GM19043 (cell line): ENCODE measurements at regions not wholly inside any gene's neighbourhood (a gene's known extent, or its start where the extent isn't known, plus 50 kb on each side); places are given as distances from the start of the nearest gene placed in this dataset.
A peak's percentile ranks its signal among the peaks of the same experiment; 100 is the strongest.

Source experiments
- ATAC-seq: cut with Tn5 transposase; IDR thresholded peaks from one replicate; pipeline ENCODE4 v1.9.1; 2021; ENCODE audit warnings: low read depth; ENCODE audit not compliant: unreplicated experiment

GRCh38 chr18:32545631-32546030 is 74.9 kb upstream of the GAREM1 start:
- no peak for ATAC-seq

- no peak for ATAC-seq
These were observed 73.4 kb upstream of the GAREM1 start for GRCh38 chr18:32544088-32544487.

GRCh38 chr18:32542221-32542798 is 71.6 kb upstream of the GAREM1 start:
- no peak for ATAC-seq

DNA sequence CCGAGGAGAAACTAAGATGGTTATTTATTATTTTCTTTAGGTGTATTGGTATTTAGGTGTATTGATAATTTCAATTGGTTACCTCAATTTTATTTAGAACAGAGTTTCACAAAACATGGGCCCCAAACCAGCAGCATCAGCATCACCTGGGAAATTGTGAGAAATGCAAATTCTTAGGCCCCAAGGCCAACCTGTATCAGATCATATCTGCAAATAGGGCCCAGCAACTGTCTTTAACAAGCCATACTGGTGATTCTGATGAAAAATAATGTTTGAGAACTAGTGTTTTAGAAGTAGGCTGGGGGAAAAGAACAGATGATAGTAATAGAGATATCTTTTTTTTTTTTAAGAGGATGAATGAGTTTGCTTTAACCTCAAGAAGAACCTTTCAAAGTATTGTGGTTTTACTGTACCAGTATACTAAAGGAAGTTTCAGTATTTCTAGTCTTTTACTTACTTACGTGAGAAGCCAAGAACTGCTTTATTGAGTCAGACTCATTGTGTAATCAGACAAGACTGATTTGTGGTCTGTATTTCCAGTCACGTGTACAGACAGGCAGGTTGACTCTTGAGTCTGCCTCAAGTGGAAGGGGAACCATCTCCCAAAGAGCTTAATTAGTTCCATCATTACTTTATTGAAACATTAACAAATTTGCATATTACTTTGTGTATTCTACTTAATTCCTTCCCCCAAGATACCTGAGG is 60.4 kb upstream of the GAREM1 start:
- peak; percentile 64 for ATAC-seq

DNA sequence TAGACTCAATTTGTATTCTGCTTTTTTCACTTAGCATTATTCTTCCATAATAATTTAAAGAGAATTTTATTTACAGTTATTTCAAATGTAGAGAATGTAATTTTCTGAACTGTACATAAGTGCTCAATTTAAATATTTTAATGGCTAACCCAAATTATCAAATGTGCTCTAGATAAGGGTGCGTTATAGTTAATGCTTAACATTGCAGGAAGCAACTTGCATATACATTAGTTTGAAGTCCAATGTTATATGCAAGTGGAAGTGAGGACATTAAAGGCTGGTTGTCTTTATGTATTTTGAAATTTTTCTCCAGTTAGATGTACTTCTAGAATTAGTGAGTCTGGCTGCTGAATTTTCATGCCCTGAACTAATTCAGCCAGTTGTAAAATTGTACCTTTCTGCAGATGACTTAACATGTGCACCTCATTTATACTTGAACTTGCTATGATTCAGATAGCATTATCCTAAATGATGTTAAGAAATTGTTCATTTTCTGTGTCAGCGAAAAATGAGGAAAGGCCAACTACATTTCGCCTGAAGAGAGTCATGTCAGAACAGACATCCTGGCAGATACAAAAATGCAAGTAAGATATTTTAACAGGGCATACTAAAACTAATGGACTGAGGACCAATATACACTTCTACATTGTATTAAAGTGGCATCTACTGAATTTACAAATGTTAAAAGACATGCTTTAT is 59.2 kb upstream of the GAREM1 start:
- no peak for ATAC-seq

DNA sequence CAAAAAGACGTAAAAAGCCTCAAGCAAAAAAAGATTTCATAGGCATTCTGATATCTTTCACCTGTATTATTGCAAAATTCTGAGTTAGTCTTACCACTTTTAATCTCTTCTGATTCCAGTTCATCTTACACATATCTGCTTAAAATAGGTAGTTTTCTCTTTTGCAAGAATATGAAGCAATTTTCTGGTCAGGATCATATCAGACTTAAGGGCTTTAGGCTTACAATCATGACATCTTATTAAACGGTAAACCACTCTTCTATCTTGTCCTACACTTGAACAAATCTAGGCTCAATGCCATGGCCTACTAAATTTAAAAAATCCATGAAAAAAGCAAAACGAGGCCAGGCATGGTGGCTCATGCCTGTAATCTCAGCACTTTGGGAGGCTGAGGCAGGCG is 50.1 kb upstream of the GAREM1 start:
- no peak for ATAC-seq
